Stimulated activated naive CD8-positive, alpha-beta T cell treated with anti-CD3 and anti-CD28 coated beads, Interleukin-15, amount 100 ng/mL, for 72 hours (primary cell): ENCODE measurements at regions not wholly inside any gene's neighbourhood (a gene's known extent, or its start where the extent isn't known, plus 50 kb on each side); places are given as distances from the start of the nearest gene placed in this dataset.

Experiments used
- ATAC-seq: fragments of 150-1000 bp; cut with Tn5 transposase; 2 replicates; pipeline ENCODE4 v1.10.0; 2021; ENCODE audit warnings: mild to moderate bottlenecking, moderate library complexity
- DNase-seq, 2 donors: peaks; one replicate each; pipeline ENCODE4 v3.0.0; 2021 to 2022
- H3K27ac Mint-ChIP-seq, 2 donors: one replicate each; pipeline ENCODE4 v1.8.0; 2022; ENCODE audit warnings: mild to moderate bottlenecking in 2 of 2, mixed read lengths in 2 of 2, moderate library complexity in 2 of 2
- H3K27me3 Mint-ChIP-seq: one replicate; pipeline ENCODE4 v1.8.0; 2022; ENCODE audit warnings: mixed read lengths
- H3K4me1 Mint-ChIP-seq: one replicate; pipeline ENCODE4 v1.8.0; 2022; ENCODE audit warnings: mild to moderate bottlenecking, mixed read lengths
- H3K4me3 Mint-ChIP-seq, 2 donors: one replicate each; pipeline ENCODE4 v1.8.0; 2022; ENCODE audit warnings: mild to moderate bottlenecking in 2 of 2, mixed read lengths in 2 of 2, moderate library complexity in 1 of 2
- H3K9me3 Mint-ChIP-seq, 2 donors: one replicate each; pipeline ENCODE4 v1.8.0; 2022; ENCODE audit warnings: mixed read lengths in 2 of 2

- no peaks in the 10 kb centered on the region for H3K27me3 Mint-ChIP-seq
- DNase-seq (no peak), ATAC-seq (no peak)
- no peaks in the 10 kb centered on the region for H3K4me1 Mint-ChIP-seq
- H3K4me3 Mint-ChIP-seq, result no peak overlapping the region
- no peaks in the 10 kb centered on the region for H3K9me3 Mint-ChIP-seq
- no peak overlapping the region for H3K27ac Mint-ChIP-seq
These were observed 480.9 kb downstream of the FBXO15 start for GRCh38 chr18:73666772-73667171.

GRCh38 chr18:73664896-73665295 is 482.7 kb downstream of the FBXO15 start:
- Mint-ChIP-seq H3K4me1 (no peaks in the 10 kb centered on the region), H3K27ac (no peak overlapping the region), H3K9me3 (no peaks in the 10 kb centered on the region), H3K4me3 (no peak overlapping the region), H3K27me3 (no peaks in the 10 kb centered on the region)
- DNase-seq, result no peak
- no peak for ATAC-seq

GRCh38 chr18:73663581-73663980 is 484.1 kb downstream of the FBXO15 start:
- Mint-ChIP-seq H3K4me1 (no peaks in the 10 kb centered on the region), H3K27ac (no peak overlapping the region), H3K4me3 (no peak overlapping the region), H3K27me3 (no peaks in the 10 kb centered on the region), H3K9me3 (no peaks in the 10 kb centered on the region)
- ATAC-seq, result no peak
- DNase-seq, result no peak

GRCh38 chr18:73662421-73662820 is 485.2 kb downstream of the FBXO15 start:
- no peaks in the 10 kb centered on the region for H3K4me1 Mint-ChIP-seq
- H3K27me3 Mint-ChIP-seq, result no peaks in the 10 kb centered on the region
- DNase-seq (no peak), ATAC-seq (no peak)
- H3K9me3 Mint-ChIP-seq, result no peaks in the 10 kb centered on the region
- H3K4me3 Mint-ChIP-seq, result no peak overlapping the region
- H3K27ac Mint-ChIP-seq, result no peak overlapping the region

- ATAC-seq (no peak), DNase-seq (no peak)
- H3K4me3 Mint-ChIP-seq, result no peak overlapping the region
- no peaks in the 10 kb centered on the region for H3K27me3 Mint-ChIP-seq
- H3K27ac Mint-ChIP-seq, result no peak overlapping the region
- H3K9me3 Mint-ChIP-seq, result no peaks in the 10 kb centered on the region
- H3K4me1 Mint-ChIP-seq, result no peaks in the 10 kb centered on the region
These were observed 486.4 kb downstream of the FBXO15 start for GRCh38 chr18:73660931-73661856.

GRCh38 chr18:73656691-73657090 is 490.9 kb downstream of the FBXO15 start:
- ATAC-seq, result no peak
- Mint-ChIP-seq H3K9me3 (no peaks in the 10 kb centered on the region), H3K4me3 (no peak overlapping the region), H3K27me3 (no peaks in the 10 kb centered on the region), H3K27ac (no peak overlapping the region), H3K4me1 (no peaks in the 10 kb centered on the region)
- no peak for DNase-seq

- Mint-ChIP-seq H3K4me1 (no peaks in the 10 kb centered on the region), H3K9me3 (no peaks in the 10 kb centered on the region), H3K27ac (no peak overlapping the region), H3K27me3 (no peaks in the 10 kb centered on the region), H3K4me3 (no peak overlapping the region)
- ATAC-seq, result no peak
- DNase-seq, result no peak
These were observed 493.8 kb downstream of the FBXO15 start for GRCh38 chr18:73653827-73654226.

- DNase-seq, result no peak
- Mint-ChIP-seq H3K27ac (peak overlapping the region in 1 of 2 donors; percentile 22), H3K4me3 (no peak overlapping the region)
These were observed 494.4 kb downstream of the FBXO15 start for GRCh38 chr18:73653251-73653650.

GRCh38 chr18:73647391-73647790 is 500.2 kb downstream of the FBXO15 start:
- Mint-ChIP-seq H3K27ac (no peak overlapping the region), H3K27me3 (no peaks in the 10 kb centered on the region), H3K4me1 (no peaks in the 10 kb centered on the region), H3K9me3 (no peaks in the 10 kb centered on the region), H3K4me3 (no peak overlapping the region)
- no peak for DNase-seq
- no peak for ATAC-seq

More at GRCh38 chr18:73653251-73653650, 494.4 kb downstream of the FBXO15 start:
- ATAC-seq, result no peak
- Mint-ChIP-seq H3K9me3 (no peaks in the 10 kb centered on the region), H3K4me1 (no peaks in the 10 kb centered on the region), H3K27me3 (no peaks in the 10 kb centered on the region)

GRCh38 chr18:73646772-73647171 is 500.9 kb downstream of the FBXO15 start:
- no peaks in the 10 kb centered on the region for H3K4me1 Mint-ChIP-seq
- no peak for ATAC-seq
- no peaks in the 10 kb centered on the region for H3K9me3 Mint-ChIP-seq
- H3K4me3 Mint-ChIP-seq, result no peak overlapping the region
- no peaks in the 10 kb centered on the region for H3K27me3 Mint-ChIP-seq
- no peak overlapping the region for H3K27ac Mint-ChIP-seq
- DNase-seq, result no peak

GRCh38 chr18:73646196-73646595 is 501.4 kb downstream of the FBXO15 start:
- no peak for DNase-seq
- Mint-ChIP-seq H3K4me3 (no peak overlapping the region), H3K4me1 (no peaks in the 10 kb centered on the region), H3K9me3 (no peaks in the 10 kb centered on the region), H3K27ac (no peak overlapping the region), H3K27me3 (no peaks in the 10 kb centered on the region)
- ATAC-seq, result no peak

GRCh38 chr18:73645160-73645715 is 502.4 kb downstream of the FBXO15 start:
- no peaks in the 10 kb centered on the region for H3K9me3 Mint-ChIP-seq
- no peaks in the 10 kb centered on the region for H3K4me1 Mint-ChIP-seq

GRCh38 chr18:73639788-73640187 is 507.8 kb downstream of the FBXO15 start:
- DNase-seq, result no peak
- Mint-ChIP-seq H3K9me3 (no peaks in the 10 kb centered on the region), H3K4me3 (no peak overlapping the region), H3K27ac (no peak overlapping the region), H3K4me1 (no peaks in the 10 kb centered on the region), H3K27me3 (no peaks in the 10 kb centered on the region)
- no peak for ATAC-seq

More at GRCh38 chr18:73645160-73645715, 502.4 kb downstream of the FBXO15 start:
- Mint-ChIP-seq H3K27me3 (no peaks in the 10 kb centered on the region), H3K4me3 (no peak overlapping the region), H3K27ac (no peak overlapping the region)
- DNase-seq, result no peak
- no peak for ATAC-seq

- ATAC-seq, result no peak
- no peaks in the 10 kb centered on the region for H3K9me3 Mint-ChIP-seq
- no peak overlapping the region for H3K27ac Mint-ChIP-seq
- H3K27me3 Mint-ChIP-seq, result no peaks in the 10 kb centered on the region
- H3K4me3 Mint-ChIP-seq, result no peak overlapping the region
- H3K4me1 Mint-ChIP-seq, result no peaks in the 10 kb centered on the region
- no peak for DNase-seq
These were observed 508.9 kb downstream of the FBXO15 start for GRCh38 chr18:73638709-73639108.

GRCh38 chr18:73636355-73636754 is 511.3 kb downstream of the FBXO15 start:
- ATAC-seq (no peak), DNase-seq (no peak)
- Mint-ChIP-seq H3K9me3 (no peaks in the 10 kb centered on the region), H3K27me3 (no peaks in the 10 kb centered on the region), H3K4me3 (no peak overlapping the region), H3K27ac (no peak overlapping the region), H3K4me1 (no peaks in the 10 kb centered on the region)

- Mint-ChIP-seq H3K27me3 (no peaks in the 10 kb centered on the region), H3K4me3 (no peak overlapping the region), H3K4me1 (no peaks in the 10 kb centered on the region), H3K9me3 (peaks cover 0 to 6% of the 10 kb centered on the region in 2 donors), H3K27ac (no peak overlapping the region)
- DNase-seq (no peak), ATAC-seq (no peak)
These were observed 520.8 kb downstream of the FBXO15 start for GRCh38 chr18:73626859-73627258.
